CD4-positive, CD25-positive, alpha-beta regulatory T cell (primary cell): ENCODE measurements at regions not wholly inside any gene's neighbourhood (a gene's known extent, or its start where the extent isn't known, plus 50 kb on each side); places are given as distances from the start of the nearest gene placed in this dataset.

ENCODE experiments used
- ATAC-seq, 2 donors: fragments of 150-1000 bp; cut with Tn5 transposase; one replicate each; pipeline ENCODE4 v1.10.0; 2021; ENCODE audit warnings: low read depth in 2 of 2, moderate number of reproducible peaks in 2 of 2, moderate library complexity in 1 of 2
- DNase-seq, 3 donors: peaks; one replicate each; pipeline versions ENCODE4 v3.0.0 to v3.0.0-alpha.2; 2012 to 2022; ENCODE audit warnings: mixed read lengths in 1 of 3
- H3K27ac ChIP-seq: one replicate; pipeline ENCODE4 v1.7.0; 2013; ENCODE audit warnings: mild to moderate bottlenecking, low read length; ENCODE audit not compliant: insufficient read depth, poor library complexity, severe bottlenecking
- H3K27me3 ChIP-seq: one replicate; pipeline ENCODE4 v1.7.0; 2013; ENCODE audit warnings: low read length; ENCODE audit not compliant: control insufficient read depth, insufficient read depth
- H3K36me3 ChIP-seq: one replicate; pipeline ENCODE4 v1.7.0; 2013; ENCODE audit warnings: mild to moderate bottlenecking, low read length, moderate library complexity; ENCODE audit not compliant: control insufficient read depth, insufficient read depth
- H3K4me1 ChIP-seq: 2 replicates; pipeline ENCODE4 v1.7.0; 2013; ENCODE audit warnings: mild to moderate bottlenecking, low read length; ENCODE audit not compliant: insufficient read depth, control insufficient read depth, poor library complexity, severe bottlenecking
- H3K4me3 ChIP-seq: one replicate; pipeline ENCODE4 v1.7.0; 2013; ENCODE audit warnings: low read depth, mild to moderate bottlenecking, low read length, moderate library complexity
- H3K9me3 ChIP-seq, 2 experiments: 1 replicate in 1 of 2; 2 replicates in 1 of 2; pipeline ENCODE4 v1.7.0; 2013; ENCODE audit warnings: low read length in 2 of 2, mild to moderate bottlenecking in 1 of 2, moderate library complexity in 1 of 2; ENCODE audit not compliant: control insufficient read depth in 2 of 2
- H3K27ac Mint-ChIP-seq, 3 donors: one replicate each; pipeline ENCODE4 v1.8.0; 2020 to 2022; ENCODE audit warnings: mild to moderate bottlenecking in 3 of 3, mixed read lengths in 3 of 3, moderate library complexity in 2 of 3
- H3K27me3 Mint-ChIP-seq: one replicate; pipeline ENCODE4 v1.8.0; 2022; ENCODE audit warnings: mild to moderate bottlenecking, mixed read lengths
- H3K36me3 Mint-ChIP-seq: one replicate; pipeline ENCODE4 v1.8.0; 2020; ENCODE audit warnings: mixed read lengths
- H3K4me1 Mint-ChIP-seq, 4 donors: one replicate each; pipeline ENCODE4 v1.8.0; 2020 to 2022; ENCODE audit warnings: mixed read lengths in 4 of 4, mild to moderate bottlenecking in 1 of 4
- H3K4me3 Mint-ChIP-seq, 4 donors: one replicate each; pipeline ENCODE4 v1.8.0; 2020 to 2022; ENCODE audit warnings: mild to moderate bottlenecking in 4 of 4, mixed read lengths in 4 of 4, moderate library complexity in 3 of 4
- H3K9me3 Mint-ChIP-seq, 7 donors: one replicate each; pipeline ENCODE4 v1.8.0; 2020 to 2022; ENCODE audit warnings: mixed read lengths in 7 of 7, mild to moderate bottlenecking in 3 of 7, moderate library complexity in 2 of 7

DNA sequence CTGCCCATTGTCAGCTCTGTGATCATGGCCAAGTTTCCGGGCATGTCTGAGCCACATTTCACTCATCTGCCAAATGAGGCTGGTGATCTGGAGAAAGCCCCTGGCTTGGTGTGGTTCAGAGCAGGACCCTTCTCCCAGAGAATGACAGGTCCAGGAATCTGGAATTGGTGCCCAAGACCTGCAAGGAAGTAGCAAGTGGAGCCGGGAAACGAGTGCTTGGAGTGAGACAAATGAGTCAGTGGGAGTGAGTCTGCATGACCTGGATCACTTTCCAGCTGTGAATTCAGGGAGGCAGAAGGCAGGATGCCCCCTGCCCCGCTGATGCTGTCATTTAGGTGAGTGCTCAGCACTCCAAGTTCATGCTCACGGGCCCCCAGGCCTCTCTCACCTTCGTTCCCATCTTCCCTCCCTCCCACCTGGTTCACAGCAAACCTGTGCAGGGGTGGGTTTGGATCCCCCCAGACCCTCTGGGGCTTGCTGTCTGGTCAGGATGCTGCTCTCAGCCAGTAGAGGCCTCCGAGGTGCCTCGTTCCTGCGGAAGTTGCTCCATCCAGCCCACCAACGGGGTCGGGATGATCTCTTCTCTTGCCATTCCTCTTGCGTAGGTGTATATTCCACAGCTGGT lies 104.4 kb downstream of the INHBB start:
- Mint-ChIP-seq H3K4me3 (no peak overlapping the region), H3K36me3 (no peaks in the 10 kb centered on the region), H3K27ac (no peak overlapping the region), H3K9me3 (peaks cover 0 to 2% (median 0%) of the 10 kb centered on the region in 7 donors), H3K4me1 (no peaks in the 10 kb centered on the region), H3K27me3 (peaks cover 15% of the 10 kb centered on the region)
- H3K4me1 ChIP-seq: no peaks in the 10 kb centered on the region
- H3K4me3 ChIP-seq: no peak overlapping the region
- no peaks in the 10 kb centered on the region for H3K27me3 ChIP-seq
- no peaks in the 10 kb centered on the region for H3K36me3 ChIP-seq
- no peaks in the 10 kb centered on the region for H3K9me3 ChIP-seq
- H3K27ac ChIP-seq: no peak overlapping the region
- DNase-seq (no peak), ATAC-seq (no peak)

- Histone ChIP-seq H3K27ac (no peak overlapping the region), H3K27me3 (no peaks in the 10 kb centered on the region), H3K36me3 (no peaks in the 10 kb centered on the region), H3K4me3 (no peak overlapping the region), H3K4me1 (no peaks in the 10 kb centered on the region), H3K9me3 (no peaks in the 10 kb centered on the region)
- Mint-ChIP-seq H3K4me3 (no peak overlapping the region), H3K36me3 (no peaks in the 10 kb centered on the region), H3K9me3 (peaks cover 0 to 7% (median 0%) of the 10 kb centered on the region in 7 donors), H3K4me1 (no peaks in the 10 kb centered on the region), H3K27me3 (peaks cover 13% of the 10 kb centered on the region), H3K27ac (no peak overlapping the region)
- DNase-seq (no peak), ATAC-seq (no peak)
These were observed 105.4 kb downstream of the INHBB start for GRCh38 chr2:120451334-120451733.

- Mint-ChIP-seq H3K9me3 (peaks cover 0 to 7% (median 4%) of the 10 kb centered on the region in 7 donors), H3K4me3 (no peak overlapping the region), H3K27ac (no peak overlapping the region), H3K4me1 (no peaks in the 10 kb centered on the region), H3K27me3 (peaks cover 15% of the 10 kb centered on the region), H3K36me3 (no peaks in the 10 kb centered on the region)
- no peak overlapping the region for H3K4me3 ChIP-seq
- no peaks in the 10 kb centered on the region for H3K9me3 ChIP-seq
- no peaks in the 10 kb centered on the region for H3K36me3 ChIP-seq
- no peaks in the 10 kb centered on the region for H3K27me3 ChIP-seq
- no peaks in the 10 kb centered on the region for H3K4me1 ChIP-seq
- no peak overlapping the region for H3K27ac ChIP-seq
- DNase-seq (no peak), ATAC-seq (no peak)
These were observed 106.2 kb downstream of the INHBB start for GRCh38 chr2:120452131-120452530.

- DNase-seq (no peak), ATAC-seq (no peak)
- H3K4me3 ChIP-seq: no peak overlapping the region
- Mint-ChIP-seq H3K36me3 (no peaks in the 10 kb centered on the region), H3K4me1 (no peaks in the 10 kb centered on the region), H3K4me3 (no peak overlapping the region), H3K27ac (no peak overlapping the region), H3K9me3 (peaks cover 0 to 15% (median 7%) of the 10 kb centered on the region in 7 donors), H3K27me3 (peaks cover 17% of the 10 kb centered on the region)
- H3K27ac ChIP-seq: no peak overlapping the region
- peaks cover under 1 to 7% of the 10 kb centered on the region in 2 experiments for H3K9me3 ChIP-seq
- H3K36me3 ChIP-seq: no peaks in the 10 kb centered on the region
- no peaks in the 10 kb centered on the region for H3K4me1 ChIP-seq
- no peaks in the 10 kb centered on the region for H3K27me3 ChIP-seq
These were observed 107.2 kb downstream of the INHBB start for GRCh38 chr2:120452945-120453634.

GRCh38 chr2:120453635-120453998 lies 107.7 kb downstream of the INHBB start:
- Mint-ChIP-seq H3K4me1 (no peaks in the 10 kb centered on the region), H3K27ac (no peak overlapping the region), H3K9me3 (peaks cover 0 to 19% (median 7%) of the 10 kb centered on the region in 7 donors), H3K4me3 (no peak overlapping the region), H3K36me3 (no peaks in the 10 kb centered on the region), H3K27me3 (peaks cover 17% of the 10 kb centered on the region)
- no peaks in the 10 kb centered on the region for H3K27me3 ChIP-seq
- H3K36me3 ChIP-seq: no peaks in the 10 kb centered on the region
- no peak for DNase-seq
- no peak for ATAC-seq
- H3K9me3 ChIP-seq: peaks cover 6 to 7% of the 10 kb centered on the region in 2 experiments
- H3K27ac ChIP-seq: no peak overlapping the region
- H3K4me3 ChIP-seq: no peak overlapping the region
- H3K4me1 ChIP-seq: no peaks in the 10 kb centered on the region

- no peak for ATAC-seq
- Mint-ChIP-seq H3K36me3 (no peaks in the 10 kb centered on the region), H3K27ac (peak overlapping the region in 1 of 3 donors; percentile 11), H3K4me1 (no peaks in the 10 kb centered on the region), H3K27me3 (peaks cover 23% of the 10 kb centered on the region), H3K4me3 (no peak overlapping the region), H3K9me3 (peaks cover 0 to 23% (median 8%) of the 10 kb centered on the region in 7 donors)
- no peak overlapping the region for H3K27ac ChIP-seq
- H3K4me1 ChIP-seq: no peaks in the 10 kb centered on the region
- no peaks in the 10 kb centered on the region for H3K27me3 ChIP-seq
- no peak overlapping the region for H3K4me3 ChIP-seq
- no peaks in the 10 kb centered on the region for H3K36me3 ChIP-seq
- no peak for DNase-seq
- H3K9me3 ChIP-seq: peaks cover 7% of the 10 kb centered on the region in 2 experiments
These were observed 108.9 kb downstream of the INHBB start for GRCh38 chr2:120454654-120455385.

DNA sequence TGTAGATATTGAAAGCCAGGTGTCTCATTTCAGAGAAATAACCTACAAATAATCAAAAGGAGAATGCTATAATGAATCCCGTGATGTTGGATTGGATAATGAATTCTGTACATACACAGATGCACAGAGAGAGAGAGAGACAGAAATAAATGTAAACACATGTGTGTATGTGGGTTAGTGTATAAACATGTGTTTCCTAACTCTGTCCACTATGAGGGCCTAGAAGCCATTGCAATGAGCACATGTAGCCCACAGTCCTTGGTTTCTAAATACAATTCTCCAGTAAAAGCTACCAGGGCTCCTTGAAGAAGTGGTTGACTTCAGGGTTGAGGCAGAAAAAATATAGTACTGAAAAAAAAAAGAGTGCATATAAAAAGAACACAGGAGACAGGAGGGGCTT lies 109.5 kb downstream of the INHBB start:
- Histone ChIP-seq H3K4me1 (no peaks in the 10 kb centered on the region), H3K27ac (no peak overlapping the region), H3K4me3 (no peak overlapping the region), H3K36me3 (no peaks in the 10 kb centered on the region), H3K9me3 (peaks cover 7% of the 10 kb centered on the region in 2 experiments), H3K27me3 (no peaks in the 10 kb centered on the region)
- Mint-ChIP-seq H3K27me3 (peaks cover 25% of the 10 kb centered on the region), H3K4me3 (no peak overlapping the region), H3K36me3 (no peaks in the 10 kb centered on the region), H3K27ac (no peak overlapping the region), H3K9me3 (peaks cover 0 to 23% (median 8%) of the 10 kb centered on the region in 7 donors), H3K4me1 (no peaks in the 10 kb centered on the region)
- DNase-seq (no peak), ATAC-seq (no peak)
